Stimulated activated naive CD8-positive, alpha-beta T cell treated with anti-CD3 and anti-CD28 coated beads, Interleukin-15, Interleukin-2, amounts not matched to agents 100 U/mL and 50 U/mL, for 24 hours (primary cell): ENCODE measurements at regions not wholly inside any gene's neighbourhood (a gene's known extent, or its start where the extent isn't known, plus 50 kb on each side); places are given as distances from the start of the nearest gene placed in this dataset.

Experiments used
- ATAC-seq: fragments of 150-1000 bp; cut with Tn5 transposase; one replicate; pipeline ENCODE4 v1.10.0; 2021
- DNase-seq: peaks from one replicate; pipeline ENCODE4 v3.0.0; 2021

GRCh38 chr9:99441829-99442228 lies 219.7 kb downstream of the SEC61B start:
- no peak for ATAC-seq

GRCh38 chr9:99445371-99445891 lies 223.3 kb downstream of the SEC61B start:
- ATAC-seq, result peak; percentile 36
- DNase-seq, result no peak

More at GRCh38 chr9:99441829-99442228, 219.7 kb downstream of the SEC61B start:
- DNase-seq, result no peak

GRCh38 chr9:99445920-99446319 lies 223.8 kb downstream of the SEC61B start:
- DNase-seq (no peak), ATAC-seq (peak; percentile 59)

DNA sequence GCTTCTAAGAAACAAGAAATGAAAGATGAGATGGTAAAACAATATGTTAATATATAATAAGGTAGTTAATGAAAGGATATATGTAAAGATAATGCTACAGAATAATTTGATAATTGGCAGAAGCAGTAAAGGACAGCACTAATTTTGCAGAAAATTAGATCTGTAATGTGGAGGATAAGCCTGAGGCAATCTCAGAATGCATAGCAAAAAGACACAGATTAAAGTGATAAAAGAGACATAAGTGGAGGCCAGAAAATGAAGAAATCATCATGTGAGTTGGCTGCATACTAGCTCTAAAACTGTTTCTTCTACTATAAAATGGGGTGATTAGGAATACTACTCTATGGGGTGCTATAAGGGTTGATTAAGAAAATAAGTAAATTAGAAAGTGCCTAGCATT lies 225.9 kb downstream of the SEC61B start:
- DNase-seq (no peak), ATAC-seq (no peak)

- ATAC-seq (no peak), DNase-seq (no peak)
Observed at GRCh38 chr9:99449726-99450125, 227.6 kb downstream of the SEC61B start.

GRCh38 chr9:99451112-99451606 lies 229.1 kb downstream of the SEC61B start:
- no peak for DNase-seq
- no peak for ATAC-seq

GRCh38 chr9:99457406-99457805 lies 235.3 kb downstream of the SEC61B start:
- DNase-seq, result no peak
- no peak for ATAC-seq

DNA sequence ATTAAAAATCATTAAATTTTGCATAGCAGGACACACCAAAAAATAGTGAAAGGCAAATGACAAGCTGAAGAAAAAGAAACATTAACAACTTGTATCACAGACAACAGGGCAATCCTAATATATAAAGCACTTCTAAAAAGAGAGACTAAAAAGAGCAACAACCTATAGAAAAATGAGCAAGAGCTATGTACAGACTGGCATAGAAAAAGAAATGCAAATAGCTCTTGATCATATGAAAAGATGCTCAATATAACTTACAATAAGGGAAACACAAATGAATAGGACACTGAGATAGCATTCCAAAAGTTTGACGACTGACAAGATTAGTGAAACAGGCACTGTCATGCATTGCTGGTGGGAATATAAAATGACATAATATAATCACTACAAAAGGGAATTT lies 235.9 kb downstream of the SEC61B start:
- DNase-seq (no peak), ATAC-seq (no peak)

- DNase-seq (no peak), ATAC-seq (no peak)
Observed at GRCh38 chr9:99459919-99460318, 237.8 kb downstream of the SEC61B start.

DNA sequence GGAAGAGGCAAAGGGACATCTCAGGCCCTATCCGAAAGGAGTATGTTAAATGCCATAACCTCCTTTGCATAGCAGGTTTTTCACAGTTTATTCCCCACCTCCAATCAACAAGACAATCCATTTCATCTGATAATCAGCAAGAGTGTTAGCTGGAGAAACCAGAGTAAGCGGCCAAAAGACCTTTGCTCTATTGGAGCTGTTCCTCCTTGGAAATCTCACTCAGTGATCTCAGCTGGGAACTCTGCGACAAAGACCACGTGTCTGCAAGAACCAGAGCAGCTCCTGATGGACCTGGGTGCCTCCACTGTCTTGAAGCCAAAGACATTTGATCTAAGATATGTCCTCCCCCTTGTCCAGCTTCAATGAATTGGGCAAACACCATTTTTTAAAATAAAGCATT lies 241.0 kb downstream of the SEC61B start:
- no peak for ATAC-seq
- no peak for DNase-seq

- DNase-seq (no peak), ATAC-seq (no peak)
Observed at GRCh38 chr9:99464568-99464967, 242.5 kb downstream of the SEC61B start.

GRCh38 chr9:99465231-99465907 lies 243.3 kb downstream of the SEC61B start:
- DNase-seq (no peak), ATAC-seq (no peak)

GRCh38 chr9:99466104-99466503 lies 244.0 kb downstream of the SEC61B start:
- DNase-seq (no peak), ATAC-seq (no peak)

DNA sequence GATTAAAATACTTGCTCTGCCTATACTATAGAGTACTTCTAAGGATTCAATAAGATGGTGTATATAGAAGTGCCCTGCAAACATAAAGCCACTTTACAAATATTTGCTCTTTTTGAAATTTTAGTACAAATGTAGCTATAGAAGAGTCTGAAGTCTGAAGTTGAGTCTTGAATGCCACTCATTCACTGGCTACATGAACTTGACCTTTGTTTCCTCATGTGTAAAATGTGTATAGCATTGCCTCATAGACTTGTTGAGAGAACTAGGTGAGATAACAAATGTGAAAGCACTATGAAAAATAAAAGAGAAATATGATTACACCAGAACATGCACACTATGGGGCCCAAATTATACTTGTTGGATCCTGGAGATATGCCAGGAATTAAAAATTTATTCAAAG lies 244.7 kb downstream of the SEC61B start:
- no peak for DNase-seq
- no peak for ATAC-seq

- ATAC-seq, result no peak
- no peak for DNase-seq
Observed at GRCh38 chr9:99471033-99471432, 249.0 kb downstream of the SEC61B start.

GRCh38 chr9:99472240-99472915 lies 250.3 kb downstream of the SEC61B start:
- peak; percentile 63 for ATAC-seq
- DNase-seq, result no peak

- ATAC-seq (no peak), DNase-seq (no peak)
Observed at GRCh38 chr9:99472916-99473245, 250.8 kb downstream of the SEC61B start.

GRCh38 chr9:99474186-99474585 lies 252.1 kb downstream of the SEC61B start:
- DNase-seq, result no peak

GRCh38 chr9:99475401-99476065 lies 253.5 kb downstream of the SEC61B start:
- DNase-seq (no peak), ATAC-seq (no peak)

More at GRCh38 chr9:99474186-99474585, 252.1 kb downstream of the SEC61B start:
- ATAC-seq, result no peak

DNA sequence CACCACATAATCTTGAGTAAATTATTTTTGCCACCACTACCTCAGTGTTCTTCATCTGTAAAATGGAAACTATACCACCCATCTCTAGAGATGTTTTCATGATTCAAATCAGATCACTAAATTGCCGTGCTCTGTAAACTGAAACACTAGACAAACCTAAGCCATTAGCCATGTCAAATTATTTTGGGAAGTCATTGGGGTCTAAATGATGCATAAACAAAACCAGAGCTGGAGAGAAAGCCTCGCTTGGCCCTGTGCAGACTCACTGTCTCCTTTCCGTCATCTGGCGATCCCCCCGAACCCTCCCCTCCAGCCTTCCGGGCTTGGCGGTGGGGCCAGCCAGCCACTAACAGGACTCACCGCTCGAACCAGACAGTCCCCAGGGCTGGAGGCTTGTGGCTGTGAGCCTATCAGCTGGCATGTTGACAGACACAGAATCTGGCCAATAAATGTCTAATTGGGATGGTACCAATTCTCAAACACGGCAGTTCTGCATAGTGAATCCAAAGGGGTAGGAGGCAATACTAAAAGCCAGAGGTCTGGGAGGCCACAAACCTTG lies 256.5 kb downstream of the SEC61B start:
- DNase-seq, result no peak
- no peak for ATAC-seq

GRCh38 chr9:99479929-99480328 lies 257.8 kb downstream of the SEC61B start:
- DNase-seq (no peak), ATAC-seq (no peak)

- no peak for DNase-seq
- no peak for ATAC-seq
Observed at GRCh38 chr9:99485459-99485858, 263.4 kb downstream of the SEC61B start.

DNA sequence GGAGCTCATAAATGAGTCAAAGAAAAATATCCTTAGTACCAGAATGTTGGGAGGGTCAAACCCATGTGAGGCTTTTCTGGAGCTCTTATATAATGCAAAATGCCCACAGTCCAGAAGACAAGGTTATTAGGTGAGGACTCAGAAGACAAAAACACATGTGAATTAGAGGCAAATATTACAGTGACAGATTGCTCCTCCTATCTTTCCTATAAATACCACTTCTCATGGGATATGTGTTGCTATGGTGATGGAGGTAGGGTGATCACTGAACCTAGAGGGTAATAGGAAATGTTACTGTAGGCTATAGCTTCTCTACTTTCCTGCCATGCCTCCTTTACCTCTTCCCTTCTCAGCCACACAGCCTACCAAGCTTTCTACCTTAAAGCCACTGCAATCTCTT lies 264.6 kb downstream of the SEC61B start:
- no peak for DNase-seq
- ATAC-seq, result no peak
